ENCODE measurements at regions not wholly inside any gene's neighbourhood (a gene's known extent, or its start where the extent isn't known, plus 50 kb on each side); places are given as distances from the start of the nearest gene placed in this dataset.
A peak's percentile ranks its signal among the peaks of the same experiment; 100 is the strongest.

DNA sequence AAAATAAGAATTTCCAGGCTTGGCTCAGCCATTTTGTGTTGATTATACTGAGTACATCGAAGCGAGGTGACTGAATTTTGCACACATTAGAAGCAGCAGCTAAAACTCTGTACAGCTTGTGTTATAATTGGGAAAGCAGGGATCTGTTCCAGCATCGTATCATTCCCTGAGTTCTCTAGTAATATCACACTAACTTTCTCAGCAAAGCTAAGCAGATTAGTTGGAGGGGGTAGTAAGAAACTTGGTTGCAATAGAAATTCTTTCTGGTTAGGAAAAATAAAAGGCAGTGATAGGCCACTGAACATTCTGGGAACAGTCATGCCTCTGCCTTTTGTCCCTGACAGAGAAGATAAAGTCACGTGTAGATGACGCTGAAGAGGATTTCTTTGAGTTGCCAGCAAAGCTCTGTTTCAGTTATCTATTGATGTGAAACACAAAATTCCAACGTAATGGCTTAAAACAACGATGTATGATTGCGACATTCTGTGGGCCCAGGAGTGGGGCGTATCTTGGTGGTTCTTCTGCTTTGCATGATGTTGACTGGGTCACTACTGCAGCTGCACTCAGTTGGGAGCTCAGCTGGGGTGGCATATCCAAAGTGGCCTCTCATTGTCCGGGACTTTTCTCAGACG, 202.1 kb upstream of the MEX3C start:
- DNase-seq (ENCODE audit: low spot score): peak; percentile 66

DNA sequence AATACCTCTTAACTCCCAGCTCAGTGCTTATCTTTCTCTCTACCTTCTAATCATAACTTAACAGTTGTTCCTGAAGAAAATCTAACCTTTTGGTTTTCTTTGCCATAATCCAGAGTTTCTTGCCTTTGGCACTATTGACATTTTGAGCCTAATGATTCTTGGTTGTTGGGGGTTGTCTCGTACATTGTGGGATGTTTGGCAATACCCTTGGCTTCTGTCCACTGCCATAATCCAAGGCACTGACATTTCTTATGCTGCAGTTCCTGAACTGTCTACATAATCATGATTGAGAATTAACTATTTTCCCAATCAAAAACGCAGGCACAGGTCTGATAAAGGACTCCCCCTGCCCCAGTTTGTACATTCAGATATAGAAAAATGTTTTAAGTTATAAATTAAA, 203.2 kb upstream of the MEX3C start:
- no peak for DNase-seq (ENCODE audit: low spot score)

- DNase-seq (ENCODE audit: low spot score): no peak
These were observed 204.4 kb upstream of the MEX3C start for GRCh38 chr18:51401912-51402311.

GRCh38 chr18:51404620-51405019, 207.1 kb upstream of the MEX3C start:
- no peak for DNase-seq (ENCODE audit: low spot score)

DNA sequence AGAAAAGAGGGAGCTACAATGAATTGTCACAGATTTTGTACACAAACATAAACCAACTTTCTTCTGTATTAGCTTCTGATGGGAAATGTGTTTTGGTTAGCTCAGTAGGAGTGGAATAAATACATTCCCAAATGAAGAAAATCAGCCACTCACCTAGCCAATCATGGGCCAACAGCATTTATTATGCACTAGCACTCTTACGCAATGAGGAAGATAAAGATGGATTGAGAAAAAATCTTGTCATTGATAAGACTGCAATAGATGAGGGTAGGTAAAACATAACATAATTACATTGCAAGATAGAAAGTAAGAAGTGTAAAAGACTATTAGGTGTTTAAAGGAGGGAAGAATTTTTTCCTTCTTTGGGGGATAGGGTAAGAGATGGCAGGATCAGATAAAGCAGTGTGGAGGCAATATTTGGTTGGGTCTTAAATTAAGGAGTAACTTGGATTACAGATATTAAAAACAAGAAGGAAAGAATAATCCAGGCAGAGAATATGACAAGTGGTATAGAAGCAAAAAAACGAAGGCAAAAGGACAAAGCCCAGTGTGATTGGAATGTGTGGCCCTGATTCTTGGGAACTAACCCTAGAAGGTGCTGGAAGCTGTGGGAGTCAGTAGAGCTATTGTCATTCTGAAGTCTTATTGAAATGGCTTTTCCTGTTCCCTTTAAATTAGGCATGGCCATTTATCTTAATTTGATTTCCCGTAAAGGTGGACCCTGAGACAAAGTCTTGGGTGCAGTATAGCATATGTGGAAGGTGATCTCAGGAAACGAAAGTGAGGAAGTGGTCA, 208.4 kb upstream of the MEX3C start:
- no peak for DNase-seq (ENCODE audit: low spot score)

DNA sequence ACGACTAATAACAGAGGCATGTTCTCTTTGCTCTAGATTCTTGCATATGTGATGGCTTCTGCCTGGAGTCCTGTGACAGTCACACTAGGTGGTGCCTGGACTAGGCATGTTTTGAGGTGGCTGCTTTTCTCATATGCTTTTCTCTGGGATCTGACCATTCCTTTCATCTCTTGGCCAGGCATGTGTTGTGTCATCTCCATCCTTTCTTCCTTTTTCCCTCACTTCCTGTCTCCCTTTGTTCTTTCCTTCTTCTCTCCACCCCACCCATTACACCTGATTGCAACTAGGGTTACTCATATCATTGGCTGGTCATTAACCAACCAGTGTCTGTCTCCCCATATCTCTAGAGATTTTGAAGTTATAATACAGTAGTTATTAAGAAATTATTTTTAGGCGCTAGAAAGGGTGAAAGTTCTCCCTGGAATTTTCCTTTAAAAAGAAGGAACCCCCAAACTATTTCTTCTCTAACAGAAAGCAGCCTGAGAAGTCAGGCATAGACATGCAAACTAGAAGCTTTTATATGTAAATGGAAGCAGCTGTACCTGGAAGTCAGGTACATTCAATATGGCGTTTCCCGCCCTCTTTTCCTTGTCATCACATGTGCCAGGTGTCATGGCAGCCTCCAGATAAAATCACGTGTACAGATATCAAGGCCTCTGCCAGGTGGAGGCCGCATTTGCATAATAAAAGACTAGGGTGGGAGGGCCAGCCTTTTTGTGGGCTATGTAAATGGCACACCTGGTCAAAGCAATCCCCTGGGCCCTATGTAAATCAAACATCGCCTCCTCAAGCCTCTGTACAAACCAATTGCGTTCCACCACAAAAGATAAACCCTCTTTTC, 220.4 kb upstream of the MEX3C start:
- DNase-seq (ENCODE audit: low spot score): no peak

- no peak for DNase-seq (ENCODE audit: low spot score)
These were observed 228.0 kb upstream of the MEX3C start for GRCh38 chr18:51425475-51425874.

GRCh38 chr18:51425889-51426288, 228.4 kb upstream of the MEX3C start:
- DNase-seq (ENCODE audit: low spot score): no peak

DNA sequence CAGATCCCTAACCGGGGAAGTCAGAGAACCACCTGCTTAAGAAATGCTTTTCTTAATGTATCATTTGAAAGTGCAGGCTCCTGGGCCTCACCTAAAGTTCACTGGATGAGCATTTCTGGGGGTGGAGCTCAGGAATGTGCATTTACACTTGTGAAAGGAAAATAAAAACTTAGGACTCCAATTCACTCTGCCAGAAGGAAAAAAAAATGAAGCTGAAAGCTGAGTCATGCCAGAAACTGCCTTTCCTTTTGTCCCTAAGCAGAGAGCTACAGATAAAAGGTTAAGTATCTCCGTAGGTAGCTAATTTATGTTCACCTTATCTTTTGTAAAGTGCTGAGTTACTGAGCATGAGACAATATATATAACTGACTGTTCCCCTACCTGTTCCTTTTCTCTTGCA, 229.5 kb upstream of the MEX3C start:
- no peak for DNase-seq (ENCODE audit: low spot score)

DNA sequence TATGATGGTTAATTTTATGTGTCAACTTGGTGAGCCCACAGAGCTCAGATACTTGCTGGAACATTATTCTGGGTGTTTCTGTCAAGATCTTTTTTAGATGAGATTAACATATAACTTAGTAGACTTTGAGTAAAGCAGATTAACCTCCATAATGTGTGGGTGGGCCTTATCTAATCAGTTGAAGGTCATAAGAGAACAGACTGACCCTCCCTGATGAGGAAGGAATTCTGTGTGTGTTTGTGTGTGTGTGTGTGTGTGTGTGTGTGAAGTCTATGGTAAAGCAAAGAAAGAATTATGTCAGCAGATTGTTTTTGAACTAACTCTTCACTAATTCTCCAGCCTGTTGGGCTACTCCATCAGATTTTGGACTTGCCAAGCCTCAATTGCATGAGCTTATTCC, 232.2 kb upstream of the MEX3C start:
- DNase-seq (ENCODE audit: low spot score): no peak

GRCh38 chr18:51430538-51430937, 233.1 kb upstream of the MEX3C start:
- DNase-seq (ENCODE audit: low spot score): no peak

DNA sequence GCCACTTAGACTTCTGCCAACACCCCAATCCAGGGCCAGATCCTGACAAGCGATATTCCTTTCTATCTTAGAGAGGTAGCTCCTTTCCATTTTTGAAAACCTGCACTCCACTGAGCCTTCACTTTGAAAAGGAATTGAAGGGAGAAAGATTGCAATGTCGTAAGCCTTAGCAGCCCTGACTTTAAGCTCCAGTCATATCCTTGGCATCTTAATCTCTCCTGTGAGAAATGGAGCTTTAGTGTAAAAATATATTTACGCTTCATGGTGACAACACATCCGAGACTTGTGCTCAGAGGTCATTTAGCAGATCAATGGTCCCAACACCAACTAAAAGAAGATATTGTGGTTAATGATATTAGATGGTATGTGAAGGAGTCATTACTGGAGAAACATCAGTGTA, 235.8 kb upstream of the MEX3C start:
- no peak for DNase-seq (ENCODE audit: low spot score)

DNA sequence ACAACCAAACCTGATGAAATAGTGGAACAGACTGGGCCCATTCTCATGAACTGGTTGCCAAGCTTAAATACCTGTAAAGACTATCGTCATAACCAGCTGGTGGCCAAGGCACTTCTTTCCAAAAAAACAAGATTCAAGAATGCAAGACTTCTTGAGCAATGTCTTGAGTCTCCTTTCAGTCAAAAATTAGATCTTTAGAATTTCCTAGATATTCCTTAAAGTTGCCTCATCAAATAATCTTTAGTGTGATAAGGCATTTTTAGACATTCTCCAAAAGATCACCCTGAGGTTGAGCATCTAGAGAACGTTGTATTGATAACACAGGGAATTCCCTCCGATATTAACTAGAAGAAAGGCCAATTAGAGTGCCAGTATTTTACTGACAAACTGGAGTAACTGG, 236.4 kb upstream of the MEX3C start:
- no peak for DNase-seq (ENCODE audit: low spot score)

DNA sequence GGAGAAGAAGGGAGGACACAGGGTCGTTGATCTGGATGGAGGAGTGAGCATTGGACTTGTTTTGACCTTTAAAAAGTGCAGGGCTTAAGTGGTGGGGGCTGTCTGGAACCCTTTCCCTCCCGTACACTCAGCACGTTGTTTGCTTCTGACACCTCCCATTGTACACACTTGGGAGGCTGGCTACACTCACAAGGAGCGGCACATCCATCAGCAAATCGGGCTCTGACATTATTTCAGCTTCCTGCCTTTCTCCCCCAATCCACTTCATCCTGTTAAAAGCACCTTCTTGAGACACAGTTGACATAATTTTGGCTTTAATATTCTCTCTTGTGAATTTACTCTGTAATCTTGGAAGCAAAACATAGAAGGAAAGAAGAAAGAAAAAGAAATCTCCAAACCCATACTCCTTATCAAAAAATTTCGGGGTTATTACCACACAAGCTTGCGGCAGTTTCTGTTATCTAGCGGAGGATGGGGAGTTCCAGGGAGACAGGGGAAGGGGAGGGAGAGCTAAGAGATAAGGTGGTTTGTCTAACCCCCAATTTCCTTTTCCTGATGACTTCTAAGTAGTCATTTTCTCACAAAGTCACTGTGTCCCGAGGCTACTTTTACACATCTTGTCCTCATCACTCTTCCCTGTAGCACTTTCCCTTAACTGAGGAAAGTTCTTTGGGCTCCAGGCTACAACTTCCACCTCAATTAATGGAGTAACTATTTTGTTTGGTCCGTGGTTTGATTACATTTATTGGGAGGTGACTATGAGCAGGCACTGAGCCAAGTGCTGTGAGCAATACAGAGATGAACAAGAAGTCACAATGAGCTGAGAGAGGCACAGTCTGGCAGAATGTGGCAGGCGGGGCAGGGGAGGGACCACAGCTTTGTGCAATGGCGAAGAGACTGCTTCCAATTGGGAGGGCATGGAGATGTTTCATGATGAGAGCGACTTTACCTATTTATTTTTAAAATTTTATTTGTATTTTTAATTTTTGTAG, 240.1 kb upstream of the MEX3C start:
- no peak for DNase-seq (ENCODE audit: low spot score)

DNA sequence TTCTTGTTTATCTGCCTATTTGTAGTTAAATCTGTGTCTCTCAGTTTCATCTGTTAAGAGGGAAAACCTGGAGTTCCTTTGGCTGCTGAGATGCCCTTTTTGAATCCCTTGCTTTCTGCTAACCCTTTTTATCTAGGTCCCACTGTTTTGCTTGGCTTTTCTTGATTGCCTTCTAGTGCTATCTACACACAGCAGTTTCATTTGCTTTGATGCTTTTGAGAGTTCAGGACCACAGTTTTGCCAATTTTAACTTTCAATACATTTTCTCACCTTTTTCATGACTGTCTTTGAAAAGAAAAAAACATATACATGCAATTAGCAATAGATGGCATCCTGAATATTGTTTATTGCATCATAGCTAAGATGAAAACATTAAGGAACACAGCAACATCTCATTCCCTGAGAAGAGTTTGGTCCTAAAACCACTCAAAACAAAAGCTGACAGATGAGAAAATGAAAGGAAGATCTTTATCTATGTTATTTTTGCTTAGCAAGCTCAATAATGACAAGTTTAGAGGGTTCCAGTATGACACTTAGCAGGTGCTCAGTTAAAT, 241.4 kb upstream of the MEX3C start:
- no peak for DNase-seq (ENCODE audit: low spot score)

DNA sequence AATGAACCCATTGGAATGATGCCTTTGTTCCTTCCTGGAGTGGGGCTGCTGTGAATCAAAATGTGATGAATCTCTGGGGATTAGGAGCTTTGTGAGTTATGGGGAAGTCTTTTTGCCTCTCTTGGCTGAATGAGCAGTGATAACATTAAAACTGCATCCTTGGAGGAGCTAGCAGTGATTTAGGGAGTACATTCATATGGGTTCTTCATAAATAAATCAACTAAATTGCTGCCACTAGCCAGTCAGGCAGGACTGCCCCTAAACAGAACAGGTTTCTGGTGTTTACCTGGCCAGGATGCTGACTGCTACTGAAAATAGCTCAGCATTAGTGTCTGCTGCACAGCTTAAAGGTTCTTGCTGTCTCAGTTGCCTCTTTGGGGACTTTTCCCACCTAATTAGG, 244.5 kb upstream of the MEX3C start:
- DNase-seq (ENCODE audit: low spot score): no peak

GRCh38 chr18:51446571-51447210, 249.2 kb upstream of the MEX3C start:
- no peak for DNase-seq (ENCODE audit: low spot score)

DNA sequence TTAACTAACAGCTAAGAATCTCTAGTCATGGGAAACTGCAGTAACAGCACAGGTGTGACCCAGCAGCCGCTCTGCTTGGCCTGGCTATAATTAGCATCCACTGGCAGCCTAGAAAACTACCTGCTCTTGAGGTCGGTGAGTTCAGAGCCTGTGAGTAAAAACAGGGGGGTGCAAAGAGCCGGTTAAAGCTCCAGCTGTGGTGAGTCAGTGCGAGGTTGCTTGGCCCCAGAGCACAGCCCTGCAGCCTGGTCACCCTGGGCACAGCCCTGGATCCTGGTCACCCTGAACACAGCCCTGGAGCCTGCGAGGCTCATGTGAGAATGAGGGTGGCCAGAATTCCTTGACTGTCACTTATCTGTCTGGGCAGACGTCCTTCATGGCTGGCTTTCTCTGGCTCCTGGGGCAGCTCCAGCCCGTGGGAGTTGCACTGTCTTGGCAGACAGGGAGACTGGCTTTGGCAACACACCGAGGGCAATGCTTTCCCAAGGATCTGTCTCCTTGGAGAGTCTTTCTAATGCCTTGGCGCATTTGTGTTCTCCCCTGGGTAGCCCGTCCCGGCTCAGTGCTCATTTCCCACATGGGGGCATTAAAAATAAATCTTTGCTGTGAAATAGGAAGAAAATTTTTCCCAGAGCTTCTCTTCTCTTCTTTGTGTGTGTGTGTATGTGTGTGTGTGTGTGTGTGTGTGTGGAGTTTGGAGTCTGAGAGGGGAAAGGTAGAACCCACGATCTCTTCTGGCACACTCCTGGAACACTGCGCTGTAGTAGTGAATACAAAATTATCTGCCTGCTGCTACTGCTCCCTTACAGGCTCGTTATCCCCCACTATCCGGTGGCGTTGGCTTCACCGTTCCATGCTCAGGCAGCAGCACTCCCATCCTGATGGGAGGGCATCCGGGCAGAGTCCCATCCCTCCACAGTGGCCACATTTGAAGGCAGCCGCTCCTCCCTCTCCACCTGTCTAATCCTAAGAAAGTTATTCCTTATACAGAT, 250.2 kb upstream of the MEX3C start:
- peak; percentile 55 for DNase-seq (ENCODE audit: low spot score)

DNA sequence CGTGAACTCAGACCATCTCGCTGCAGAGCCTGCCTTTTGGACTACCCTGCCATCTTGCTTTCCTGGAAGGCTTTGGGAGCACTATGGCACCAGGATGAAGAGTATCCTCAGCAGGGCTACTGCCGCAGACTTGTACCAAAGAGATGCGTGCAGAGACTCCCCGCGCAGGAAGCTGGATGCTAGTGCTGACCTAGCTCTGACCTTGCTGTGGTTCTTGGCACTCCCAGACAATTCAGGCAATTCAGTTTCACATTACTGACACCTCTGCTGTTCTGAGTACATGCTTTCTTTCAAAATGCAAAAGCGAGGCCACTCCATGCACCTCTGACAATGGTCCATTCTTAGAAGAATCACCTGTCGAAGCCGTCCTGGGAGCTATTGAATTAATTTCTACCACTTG, 251.5 kb upstream of the MEX3C start:
- no peak for DNase-seq (ENCODE audit: low spot score)

GRCh38 chr18:51453594-51453993, 256.1 kb upstream of the MEX3C start:
- no peak for DNase-seq (ENCODE audit: low spot score)

Data from globus pallidus (tissue), 1 donor.